NCI-H510A (cell line): ENCODE measurements at regions not wholly inside any gene's neighbourhood (a gene's known extent, or its start where the extent isn't known, plus 50 kb on each side); places are given as distances from the start of the nearest gene placed in this dataset.
"Not testable (repeated sequence)": the region's sequence is repeated elsewhere in the genome, so short reads cannot be mapped to it uniquely, and the experiment has no call there.

ENCODE experiments used
- DNase-seq: peaks from one replicate; lab custom pipeline; 2025; lab: John Stamatoyannopoulos, UW

DNA sequence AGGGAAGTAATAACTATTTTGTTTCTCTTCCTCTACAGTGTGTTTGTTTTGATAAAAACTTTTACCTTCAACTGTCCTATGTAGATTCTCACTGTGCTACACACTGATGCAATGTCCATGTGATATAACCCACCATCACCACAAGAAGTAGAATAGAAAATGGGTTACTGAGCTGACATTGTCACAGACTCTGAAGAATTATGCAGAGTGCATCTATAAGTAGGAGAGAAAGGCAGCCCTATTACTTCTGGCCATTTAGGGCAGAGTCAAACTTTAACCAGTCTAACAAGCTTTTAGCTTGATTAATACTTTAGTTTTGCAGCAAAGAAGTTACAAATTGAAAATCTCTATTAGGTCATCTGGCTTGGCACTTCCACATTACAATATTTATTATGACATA is 354.0 kb upstream of the CDH8 start:
- no peak for DNase-seq

DNA sequence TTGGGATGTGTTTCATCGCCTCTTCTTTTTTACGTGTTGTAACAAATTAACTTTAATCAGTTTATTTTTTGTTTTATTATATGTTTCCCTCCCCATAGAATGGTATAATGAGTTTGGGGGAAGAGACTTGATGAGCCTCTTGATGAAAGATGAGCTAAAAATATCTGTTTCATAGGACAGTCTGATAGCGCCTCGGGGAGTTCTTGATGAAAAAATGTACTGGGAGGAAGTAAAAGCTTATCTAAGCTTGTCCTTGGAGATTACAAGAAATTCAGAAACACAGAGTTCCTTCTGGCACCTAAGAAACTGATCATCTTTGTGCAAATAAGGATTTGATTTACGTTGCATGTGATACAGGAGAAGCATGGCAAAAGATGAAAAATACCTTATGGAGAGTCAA is 350.2 kb upstream of the CDH8 start:
- DNase-seq: no peak

DNA sequence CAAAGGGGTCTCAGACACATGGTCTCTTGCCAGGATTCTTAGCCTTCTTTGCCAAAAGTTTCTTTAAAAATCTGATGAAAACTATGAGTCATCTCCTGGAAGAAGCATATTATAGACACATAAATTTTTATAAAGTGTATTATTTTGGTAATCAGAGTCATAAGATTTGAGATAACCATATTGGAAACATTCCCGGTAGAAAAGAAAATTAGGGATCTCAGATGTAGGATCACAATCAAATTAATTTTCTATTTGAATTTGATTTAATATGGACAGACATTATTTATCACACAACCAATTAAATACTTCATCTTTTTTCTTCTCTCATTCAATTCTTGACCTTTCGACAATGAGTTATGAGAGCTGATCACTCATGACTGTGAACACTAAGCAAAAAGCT is 347.7 kb upstream of the CDH8 start:
- DNase-seq: no peak

DNA sequence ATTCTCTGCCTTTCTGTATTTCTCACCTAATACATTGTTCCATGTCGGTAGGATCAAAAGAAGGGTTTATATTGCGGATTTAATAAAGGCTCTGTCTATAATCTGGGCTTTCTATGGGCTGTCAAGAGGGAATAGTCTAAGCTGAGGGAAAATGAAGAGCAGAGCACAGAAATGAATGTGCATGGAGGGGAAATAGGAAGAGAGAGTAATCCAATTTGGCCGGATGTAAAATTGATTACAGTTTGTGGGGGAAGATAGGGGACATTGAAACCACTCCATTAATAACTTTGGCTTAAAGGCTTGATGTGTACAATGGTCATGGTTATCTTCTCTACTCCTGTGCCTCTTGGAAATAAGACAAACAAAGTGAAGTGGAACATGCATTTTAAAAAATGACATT is 334.2 kb upstream of the CDH8 start:
- DNase-seq: no peak

DNA sequence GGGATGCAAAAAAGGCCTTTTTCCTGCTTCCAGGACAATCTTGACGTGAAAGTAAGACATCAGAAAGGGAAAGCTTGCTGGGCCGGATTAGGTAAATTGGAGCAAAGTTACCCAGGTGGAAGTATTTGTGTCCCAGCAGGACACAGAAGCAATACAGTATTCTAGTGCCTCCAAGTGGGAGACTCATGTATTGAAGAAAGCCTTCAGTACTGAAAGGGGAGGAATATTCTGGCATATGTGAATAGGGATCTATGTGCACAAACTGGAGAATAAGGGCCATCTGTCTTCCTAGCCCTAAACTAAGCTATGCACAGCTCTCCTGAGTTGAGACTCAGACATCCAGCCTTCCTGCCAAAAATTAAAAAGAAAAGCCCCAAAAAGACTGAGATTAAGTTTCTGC is 327.3 kb upstream of the CDH8 start:
- DNase-seq: no peak

DNA sequence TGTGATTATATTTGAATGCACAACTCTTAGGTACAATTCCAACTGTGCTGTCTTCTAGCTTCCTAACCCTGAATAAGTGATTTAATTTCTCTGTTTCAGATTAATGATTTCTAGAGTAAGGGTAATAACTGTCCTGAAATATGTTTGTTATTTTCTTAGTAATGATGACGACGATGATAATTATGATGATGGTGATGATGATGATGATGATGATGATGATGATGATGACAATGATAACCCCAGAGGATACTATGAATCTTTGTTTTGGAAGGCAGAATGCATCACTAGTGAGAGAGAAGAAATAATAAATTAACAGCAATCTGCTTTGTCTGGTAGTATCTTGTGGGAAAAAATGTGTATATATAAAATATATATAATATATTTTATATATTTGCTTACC is 317.1 kb upstream of the CDH8 start:
- DNase-seq: no peak

DNA sequence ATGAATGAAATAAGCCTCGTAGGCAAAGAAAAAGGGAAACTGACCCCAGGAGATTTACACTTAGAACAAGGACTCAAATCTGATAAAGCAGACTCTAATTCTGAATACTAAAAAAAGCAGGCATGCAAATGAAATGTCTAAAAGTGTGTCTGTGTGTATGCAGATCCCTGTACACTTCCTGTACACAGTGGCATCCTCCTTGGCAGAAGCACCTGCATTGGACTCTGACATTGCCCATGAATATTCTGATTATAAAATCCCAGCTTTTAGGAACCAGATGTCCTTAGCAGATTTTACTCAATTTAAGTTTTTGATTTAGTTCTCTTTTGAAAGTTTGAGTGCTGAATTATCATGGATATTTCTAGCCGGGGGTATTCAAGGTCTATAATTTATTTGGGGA is 306.0 kb upstream of the CDH8 start:
- no peak for DNase-seq

DNA sequence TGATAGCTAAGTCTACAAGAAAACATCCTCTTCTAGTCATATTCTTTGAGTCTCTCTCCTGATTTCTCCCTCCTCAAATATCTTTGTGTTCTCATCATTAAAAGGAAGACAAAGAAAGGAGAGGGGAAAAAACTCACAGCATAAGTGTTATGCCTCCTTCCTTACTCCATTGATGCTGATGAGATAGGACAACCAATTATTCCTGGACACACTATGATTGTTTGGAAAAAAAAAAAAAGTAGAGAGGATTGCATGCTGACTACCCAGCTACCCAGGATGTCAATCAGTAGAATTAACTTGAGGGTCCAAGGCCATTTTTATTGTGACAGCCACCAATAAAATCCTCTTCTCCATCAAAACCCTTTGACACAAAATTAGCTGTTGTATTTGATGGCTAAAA is 299.1 kb upstream of the CDH8 start:
- DNase-seq: no peak

DNA sequence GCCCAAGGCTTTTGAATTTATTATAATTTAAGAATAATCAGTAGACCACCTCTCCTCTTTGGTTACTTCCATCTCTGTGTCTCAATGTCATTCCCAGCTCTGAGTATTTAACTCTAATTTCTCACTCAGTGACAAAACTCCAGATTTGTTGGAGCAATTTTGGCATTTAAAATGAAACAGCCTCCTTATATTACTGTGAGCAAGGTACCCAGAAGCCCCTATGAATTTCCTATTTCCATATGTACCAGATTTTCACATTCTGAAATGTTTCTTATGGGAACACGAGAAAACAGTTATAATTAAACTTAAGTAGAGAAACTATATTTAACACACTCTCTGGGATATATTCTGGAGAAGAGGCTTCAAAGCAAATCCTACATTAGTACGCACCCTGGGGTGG is 285.4 kb upstream of the CDH8 start:
- DNase-seq: no peak

DNA sequence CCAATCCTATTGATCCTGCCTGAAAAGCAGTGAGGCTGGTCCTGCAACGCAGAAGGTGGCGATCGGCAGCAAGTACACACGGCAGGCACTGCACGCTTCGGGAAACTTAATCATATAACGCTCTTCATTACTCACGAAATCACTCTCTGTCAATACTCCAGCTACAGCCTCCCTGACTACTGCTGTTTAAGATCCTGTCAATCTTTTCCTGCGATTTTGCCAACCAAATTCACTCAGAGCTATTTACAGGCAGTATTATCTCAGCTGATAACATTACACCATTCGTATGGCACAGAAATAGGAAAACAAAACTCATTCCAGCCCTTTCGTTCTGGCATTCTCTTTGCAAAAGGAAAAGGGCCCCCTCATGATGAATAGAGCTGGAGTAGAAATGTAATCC is 262.4 kb upstream of the CDH8 start:
- no peak for DNase-seq

DNA sequence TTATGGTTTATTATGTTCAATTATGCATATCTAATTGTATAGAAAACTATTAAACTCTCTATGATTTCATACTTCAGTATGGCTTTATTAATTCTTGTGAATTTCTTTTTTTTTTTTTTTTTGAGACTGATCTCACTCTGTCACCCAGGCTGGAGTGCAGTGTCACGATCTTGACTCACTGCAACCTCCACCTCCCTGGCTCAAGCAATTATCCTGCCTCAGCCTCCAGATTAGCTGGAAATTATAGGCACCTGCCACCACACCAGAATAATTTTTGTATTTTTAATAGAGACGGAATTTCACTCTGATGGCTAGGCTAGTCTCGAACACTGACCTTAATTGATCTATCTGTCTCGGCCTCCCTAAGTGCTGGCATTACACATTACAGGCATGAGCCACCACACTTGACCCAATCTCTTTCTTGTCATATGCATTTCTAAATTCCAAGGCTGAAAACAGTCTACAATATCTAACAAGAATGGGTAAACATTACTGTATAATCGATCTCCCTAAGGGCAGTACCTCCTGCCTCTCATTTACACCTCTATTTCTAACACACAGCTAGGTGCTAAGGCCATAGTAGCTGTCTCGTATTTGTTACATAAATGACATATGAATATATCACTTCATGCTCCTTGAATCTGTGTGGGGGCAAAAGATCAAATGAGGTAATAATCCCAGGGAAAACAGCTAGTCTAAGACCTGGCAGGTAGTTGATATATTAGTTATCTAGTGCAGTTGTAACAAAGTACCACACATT is 258.2 kb upstream of the CDH8 start:
- DNase-seq: no peak

DNA sequence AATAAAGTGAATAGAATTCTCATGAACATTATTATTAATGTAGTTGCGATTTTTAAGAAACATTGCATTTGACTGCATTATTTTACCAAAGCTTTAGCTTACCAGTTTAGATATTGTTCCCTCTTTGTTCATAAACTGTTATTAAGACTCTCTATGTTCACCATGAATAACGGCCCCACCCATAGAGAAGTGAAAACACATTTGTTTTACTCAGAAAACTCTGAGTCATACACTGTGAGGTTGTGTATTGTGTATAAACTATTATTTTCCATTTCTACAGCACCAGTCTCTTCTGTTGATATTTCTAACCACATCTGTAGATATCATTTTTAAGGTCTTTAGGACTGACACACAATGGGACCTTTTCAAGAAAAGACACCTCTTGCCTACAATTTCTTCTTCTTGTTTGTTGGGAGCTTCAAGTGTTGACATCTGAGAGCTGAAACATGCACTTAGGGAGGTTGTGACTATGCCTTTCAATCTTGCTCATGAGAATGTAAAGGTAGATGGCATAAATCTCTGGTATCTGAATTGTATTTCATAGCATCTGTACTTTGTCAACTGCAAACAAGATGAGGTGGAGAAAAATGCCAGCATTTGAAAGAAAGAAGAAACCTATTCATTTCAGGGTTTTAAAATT is 252.9 kb upstream of the CDH8 start:
- no peak for DNase-seq

DNA sequence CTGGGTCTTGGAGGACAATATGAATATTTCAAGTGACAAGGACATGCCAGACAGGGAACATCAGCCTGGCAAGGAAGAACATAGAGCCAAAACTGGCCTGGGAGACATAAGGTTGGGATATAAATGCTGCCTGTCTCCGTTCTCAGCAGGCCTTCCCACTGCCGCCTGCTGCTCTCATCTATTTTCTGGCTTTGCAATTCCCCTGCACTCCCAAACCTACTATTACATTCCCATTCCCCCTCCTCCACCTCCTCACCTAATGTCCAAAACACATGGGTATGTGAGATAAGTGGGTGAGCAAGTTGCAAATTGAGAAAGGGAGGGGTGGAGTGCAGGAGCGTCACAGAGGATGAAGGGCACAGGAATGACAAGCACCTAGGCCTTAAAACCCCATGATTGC is 244.3 kb upstream of the CDH8 start:
- DNase-seq: no peak

DNA sequence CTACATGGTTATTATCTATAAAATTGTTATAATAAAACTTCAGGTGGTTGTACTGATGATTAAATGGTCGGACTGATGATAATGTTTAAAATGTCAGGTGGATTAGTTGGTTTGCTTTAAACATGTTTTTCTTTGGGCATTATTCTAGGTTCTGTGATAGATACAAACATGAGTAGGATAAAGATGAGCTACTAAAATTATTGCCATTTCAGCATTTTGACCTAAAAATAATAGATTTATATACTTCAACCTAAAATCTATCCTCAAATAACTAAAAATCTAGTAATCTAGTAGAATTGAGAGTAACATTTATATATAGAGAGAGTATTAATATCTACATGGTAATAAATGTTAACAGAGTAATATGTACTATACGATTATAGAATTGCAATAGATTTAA is 241.7 kb upstream of the CDH8 start:
- DNase-seq: no peak

DNA sequence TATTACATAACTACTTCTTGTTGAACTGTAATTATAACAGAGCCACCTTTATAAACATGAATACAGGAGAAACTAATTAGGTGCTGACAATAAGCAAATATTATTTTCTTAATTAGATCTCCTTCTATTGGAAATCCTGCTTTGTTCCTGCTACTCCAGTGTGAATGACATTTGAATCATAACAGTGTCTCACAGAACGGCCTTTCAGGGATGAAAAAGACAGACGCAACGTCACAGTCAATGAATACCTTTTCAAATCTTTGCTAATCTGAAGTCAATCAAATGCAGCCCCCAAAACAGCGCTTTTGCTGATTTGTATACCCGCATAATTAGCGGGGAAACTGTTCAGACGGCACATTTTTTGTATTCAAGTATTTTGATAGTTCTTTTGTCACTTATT is 240.4 kb upstream of the CDH8 start:
- no peak for DNase-seq

DNA sequence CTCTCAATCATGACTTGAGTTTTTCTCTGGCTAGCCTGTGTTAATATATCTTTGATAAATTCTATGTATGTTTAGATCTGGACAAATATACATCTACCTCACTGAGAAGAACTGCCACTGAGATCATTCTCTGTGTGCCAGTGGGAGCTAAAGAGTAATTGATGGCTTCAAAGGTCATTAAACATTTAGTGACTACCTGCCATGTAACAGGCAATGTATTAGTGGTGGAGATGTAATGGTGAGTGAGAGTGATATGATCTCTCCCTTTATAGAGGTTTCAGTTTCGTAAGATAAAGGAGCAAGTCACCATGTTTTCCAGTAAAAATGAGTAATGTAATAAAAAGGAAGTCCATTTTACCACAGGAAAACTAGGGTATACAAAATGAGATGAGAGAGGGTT is 235.8 kb upstream of the CDH8 start:
- DNase-seq: no peak

DNA sequence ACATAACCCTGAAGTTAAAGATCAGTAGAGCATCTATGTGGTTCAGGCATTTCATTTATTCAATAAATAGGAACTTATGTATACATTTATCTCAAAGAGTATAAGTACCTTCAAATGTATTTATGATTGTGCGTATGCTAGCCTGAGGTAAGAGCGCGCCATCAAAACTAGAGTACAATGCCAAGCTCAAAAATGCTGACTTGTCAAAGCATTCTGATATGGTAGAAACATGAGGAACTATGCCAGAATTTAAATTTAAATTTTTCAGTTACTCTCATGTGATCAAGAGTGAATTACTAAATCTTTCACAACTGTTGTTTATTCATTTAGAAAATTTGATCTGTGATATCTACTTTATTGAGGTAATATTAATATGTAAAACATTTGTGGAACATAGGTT is 225.5 kb upstream of the CDH8 start:
- no peak for DNase-seq

DNA sequence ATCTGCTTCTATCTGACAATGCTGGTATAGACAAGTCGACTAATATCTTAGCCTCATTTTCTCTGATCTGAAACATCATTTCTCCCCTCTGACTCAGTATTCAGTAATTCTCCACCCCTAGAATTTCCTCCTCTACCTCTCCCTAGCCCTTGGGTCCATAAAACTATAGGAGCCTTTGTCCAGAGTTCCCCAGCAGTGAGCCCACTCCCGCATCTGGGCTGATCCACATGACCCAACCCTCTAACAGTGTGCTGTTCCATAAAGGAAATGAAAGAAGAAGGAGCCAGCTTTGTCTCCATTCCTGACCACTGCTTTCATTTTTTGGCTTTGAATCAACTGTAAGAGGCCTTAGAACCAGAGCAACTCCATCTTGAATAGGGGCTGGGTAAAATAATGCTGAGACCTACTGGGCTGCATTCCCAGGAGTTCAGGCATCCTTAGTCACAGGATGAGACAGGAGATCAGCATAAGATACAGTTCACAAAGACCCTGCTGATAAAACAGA is 222.7 kb upstream of the CDH8 start:
- not testable (repeated sequence) for DNase-seq

DNA sequence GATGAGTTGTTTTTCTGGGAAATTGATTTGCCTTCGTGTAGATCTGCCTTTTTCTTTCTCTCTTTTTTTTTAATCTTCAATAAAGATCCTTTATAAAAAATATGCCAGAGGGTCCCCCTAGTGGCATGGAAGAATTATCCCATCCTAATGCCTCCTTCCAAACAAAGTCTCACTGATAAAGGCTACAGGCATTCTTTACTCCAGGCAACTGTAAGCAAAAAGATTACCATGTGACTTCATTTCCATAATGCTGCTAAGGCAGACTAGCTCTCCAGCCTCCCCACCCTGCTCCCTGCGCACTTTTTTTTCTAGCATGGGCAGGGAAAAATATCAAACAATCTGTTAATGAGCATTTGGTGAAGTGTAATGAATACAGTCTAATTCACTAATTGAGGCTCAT is 220.2 kb upstream of the CDH8 start:
- DNase-seq: no peak

DNA sequence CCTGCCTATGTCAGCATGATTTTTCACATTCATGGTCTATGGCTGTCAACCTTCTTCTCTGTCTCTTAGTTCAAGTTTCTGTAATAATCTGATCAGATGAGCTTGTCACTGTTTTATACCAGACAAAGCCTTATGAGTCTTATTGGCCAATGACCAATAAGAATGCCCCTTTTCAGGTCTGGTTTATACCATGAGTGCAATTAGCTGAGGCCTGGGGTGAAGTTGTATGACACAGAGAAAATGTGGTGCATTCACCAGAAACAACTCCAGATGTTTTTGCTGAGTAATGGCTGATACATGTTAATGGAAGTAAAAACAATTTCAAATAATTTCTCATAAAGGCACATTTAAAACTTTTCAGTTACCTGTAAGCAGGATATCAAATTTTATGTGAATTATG is 218.6 kb upstream of the CDH8 start:
- no peak for DNase-seq

DNA sequence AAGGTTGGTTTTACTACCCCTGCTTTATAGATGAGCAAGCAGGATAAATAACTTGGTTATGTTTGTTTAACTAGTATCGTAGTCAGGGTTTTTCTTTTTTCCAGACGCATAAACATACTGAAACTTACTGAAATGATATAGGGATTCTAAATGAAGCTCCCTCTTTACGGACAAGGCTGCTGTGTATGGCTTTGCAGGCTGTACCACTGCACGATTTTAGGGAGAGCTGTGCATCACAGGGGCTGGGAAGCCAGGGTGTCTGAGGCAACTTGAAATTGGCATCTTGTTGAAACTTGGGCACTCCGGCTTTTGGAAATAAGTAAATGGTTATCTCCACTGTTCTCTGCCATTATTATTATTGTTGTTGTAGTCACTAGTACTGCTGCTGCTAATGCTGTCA is 218.1 kb upstream of the CDH8 start:
- no peak for DNase-seq

DNA sequence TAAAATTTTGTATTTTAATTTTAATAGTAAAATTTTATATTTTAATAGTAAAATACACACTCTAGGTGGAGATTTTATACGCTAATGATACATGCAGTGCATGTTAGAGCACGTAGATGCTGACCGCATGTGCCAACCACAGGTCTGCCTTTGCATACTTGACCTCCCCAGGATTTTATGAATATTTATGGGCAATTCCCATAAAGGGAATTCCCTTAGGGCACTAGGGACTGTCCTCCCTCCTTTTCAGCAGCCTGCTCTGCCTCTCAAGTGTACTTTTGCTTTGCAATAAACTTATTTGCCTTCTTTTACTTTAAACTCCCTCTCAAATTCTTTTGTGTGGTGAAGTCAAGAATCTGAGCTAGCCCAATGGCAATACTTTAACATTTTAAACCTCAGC is 217.7 kb upstream of the CDH8 start:
- no peak for DNase-seq

DNA sequence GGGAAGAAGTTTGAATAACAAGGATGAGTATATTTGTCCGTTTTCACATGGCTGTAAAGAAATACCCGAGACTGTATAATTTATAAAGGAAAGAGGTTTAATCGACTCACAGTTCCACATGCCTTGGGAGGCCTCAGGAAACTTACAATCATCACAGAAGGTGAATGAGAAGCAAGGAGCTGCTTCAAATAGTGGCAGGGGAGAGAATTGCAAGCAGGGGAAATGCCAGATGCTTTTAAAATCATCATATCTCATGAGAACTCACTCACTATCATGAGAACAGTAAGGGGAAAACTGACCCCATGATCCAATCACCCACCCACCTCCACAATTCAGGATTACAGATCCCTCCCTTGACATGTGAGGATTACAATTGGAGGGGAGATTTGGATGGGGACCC is 212.8 kb upstream of the CDH8 start:
- DNase-seq: no peak

DNA sequence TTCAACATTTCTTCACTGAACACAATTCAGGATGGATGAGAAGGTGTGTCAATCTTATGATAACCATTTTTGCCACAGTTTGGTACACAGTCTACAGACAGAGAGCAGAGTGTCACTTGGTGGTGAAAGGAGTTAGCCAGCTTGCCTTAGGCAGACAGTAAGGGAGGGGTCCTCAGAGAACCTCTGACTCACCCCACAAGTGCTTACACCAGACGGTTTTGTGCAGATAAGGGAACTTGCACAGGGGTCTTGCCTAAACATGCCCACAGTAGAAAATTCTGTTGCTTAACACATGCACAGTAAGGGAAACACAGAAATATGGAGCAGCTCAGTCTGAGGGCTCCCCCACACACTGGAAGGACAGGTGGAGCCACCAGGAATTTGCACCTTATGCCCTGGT is 204.5 kb upstream of the CDH8 start:
- DNase-seq: no peak
